Muscle layer of colon (tissue), 2 donors: ENCODE measurements at regions not wholly inside any gene's neighbourhood (a gene's known extent, or its start where the extent isn't known, plus 50 kb on each side); places are given as distances from the start of the nearest gene placed in this dataset.

Experiments
- H3K27ac ChIP-seq: one replicate; pipeline ENCODE4 v1.7.0; 2013; ENCODE audit warnings: low read depth, mild to moderate bottlenecking, low read length, moderate library complexity
- H3K27me3 ChIP-seq, 2 donors: one replicate each; pipeline ENCODE4 v1.7.0; 2013; ENCODE audit warnings: low read length in 2 of 2, mild to moderate bottlenecking in 2 of 2; ENCODE audit not compliant: insufficient read depth in 2 of 2, control insufficient read depth in 1 of 2
- H3K36me3 ChIP-seq: one replicate; pipeline ENCODE4 v1.7.0; 2013; ENCODE audit warnings: mild to moderate bottlenecking, low read length; ENCODE audit not compliant: insufficient read depth
- H3K4me1 ChIP-seq: one replicate; pipeline ENCODE4 v1.7.0; 2013; ENCODE audit warnings: mild to moderate bottlenecking, low read length; ENCODE audit not compliant: insufficient read depth
- H3K4me3 ChIP-seq, 2 donors: one replicate each; pipeline ENCODE4 v1.7.0; 2013; ENCODE audit warnings: low read length in 2 of 2, low read depth in 1 of 2, mild to moderate bottlenecking in 1 of 2, moderate library complexity in 1 of 2
- H3K9ac ChIP-seq: one replicate; pipeline ENCODE4 v1.7.0; 2013; ENCODE audit warnings: low read length
- H3K9me3 ChIP-seq: one replicate; pipeline ENCODE4 v1.7.0; 2013; ENCODE audit warnings: mild to moderate bottlenecking, low read length
- donor health status: abdominal sarcoma.
- donor health status: Adenocarcinoma of cecum.

GRCh38 chr11:127844876-127845275, 742.5 kb downstream of the ETS1 start:
- Histone ChIP-seq H3K9ac (no peak overlapping the region), H3K27me3 (no peaks in the 10 kb centered on the region), H3K27ac (no peak overlapping the region), H3K36me3 (no peaks in the 10 kb centered on the region), H3K4me1 (no peaks in the 10 kb centered on the region), H3K9me3 (no peaks in the 10 kb centered on the region), H3K4me3 (no peak overlapping the region)

GRCh38 chr11:127843483-127844396, 743.6 kb downstream of the ETS1 start:
- no peaks in the 10 kb centered on the region for H3K27me3 ChIP-seq
- H3K27ac ChIP-seq: no peak overlapping the region
- no peak overlapping the region for H3K9ac ChIP-seq
- no peaks in the 10 kb centered on the region for H3K4me1 ChIP-seq
- no peaks in the 10 kb centered on the region for H3K9me3 ChIP-seq
- no peak overlapping the region for H3K4me3 ChIP-seq
- H3K36me3 ChIP-seq: no peaks in the 10 kb centered on the region

- no peak overlapping the region for H3K9ac ChIP-seq
- no peak overlapping the region for H3K27ac ChIP-seq
- no peaks in the 10 kb centered on the region for H3K4me1 ChIP-seq
- H3K27me3 ChIP-seq: no peaks in the 10 kb centered on the region
- H3K9me3 ChIP-seq: no peaks in the 10 kb centered on the region
- no peak overlapping the region for H3K4me3 ChIP-seq
- no peaks in the 10 kb centered on the region for H3K36me3 ChIP-seq
Measured at GRCh38 chr11:127825183-127825582, 762.2 kb downstream of the ETS1 start.

GRCh38 chr11:127818625-127819024, 768.7 kb downstream of the ETS1 start:
- no peaks in the 10 kb centered on the region for H3K9me3 ChIP-seq
- no peaks in the 10 kb centered on the region for H3K27me3 ChIP-seq
- H3K4me3 ChIP-seq: no peak overlapping the region
- no peaks in the 10 kb centered on the region for H3K4me1 ChIP-seq
- H3K9ac ChIP-seq: no peak overlapping the region
- H3K27ac ChIP-seq: no peak overlapping the region
- H3K36me3 ChIP-seq: no peaks in the 10 kb centered on the region

- H3K36me3 ChIP-seq: no peaks in the 10 kb centered on the region
- H3K27ac ChIP-seq: no peak overlapping the region
- no peak overlapping the region for H3K9ac ChIP-seq
- no peaks in the 10 kb centered on the region for H3K4me1 ChIP-seq
- H3K9me3 ChIP-seq: no peaks in the 10 kb centered on the region
- H3K27me3 ChIP-seq: no peaks in the 10 kb centered on the region
- no peak overlapping the region for H3K4me3 ChIP-seq
Measured at GRCh38 chr11:127816962-127817361, 770.4 kb downstream of the ETS1 start.

GRCh38 chr11:127815331-127815730, 772.0 kb downstream of the ETS1 start:
- Histone ChIP-seq H3K9ac (no peak overlapping the region), H3K27me3 (no peaks in the 10 kb centered on the region), H3K27ac (no peak overlapping the region), H3K9me3 (no peaks in the 10 kb centered on the region), H3K36me3 (no peaks in the 10 kb centered on the region), H3K4me3 (no peak overlapping the region), H3K4me1 (no peaks in the 10 kb centered on the region)

GRCh38 chr11:127806501-127806900, 780.9 kb downstream of the ETS1 start:
- Histone ChIP-seq H3K9ac (no peak overlapping the region), H3K4me3 (no peak overlapping the region), H3K36me3 (no peaks in the 10 kb centered on the region), H3K27ac (no peak overlapping the region), H3K9me3 (no peaks in the 10 kb centered on the region), H3K27me3 (no peaks in the 10 kb centered on the region), H3K4me1 (peaks cover 12% of the 10 kb centered on the region)

GRCh38 chr11:127805771-127806170, 781.6 kb downstream of the ETS1 start:
- Histone ChIP-seq H3K4me3 (no peak overlapping the region), H3K36me3 (no peaks in the 10 kb centered on the region), H3K27ac (no peak overlapping the region), H3K9ac (no peak overlapping the region), H3K4me1 (peaks cover 12% of the 10 kb centered on the region), H3K27me3 (no peaks in the 10 kb centered on the region), H3K9me3 (no peaks in the 10 kb centered on the region)

GRCh38 chr11:127804747-127805400, 782.5 kb downstream of the ETS1 start:
- H3K4me3 ChIP-seq: no peak overlapping the region
- no peaks in the 10 kb centered on the region for H3K36me3 ChIP-seq
- H3K9me3 ChIP-seq: no peaks in the 10 kb centered on the region
- no peak overlapping the region for H3K27ac ChIP-seq
- H3K9ac ChIP-seq: no peak overlapping the region
- peaks cover 12% of the 10 kb centered on the region for H3K4me1 ChIP-seq
- no peaks in the 10 kb centered on the region for H3K27me3 ChIP-seq

GRCh38 chr11:127803755-127804154, 783.6 kb downstream of the ETS1 start:
- Histone ChIP-seq H3K9me3 (no peaks in the 10 kb centered on the region), H3K27me3 (no peaks in the 10 kb centered on the region), H3K27ac (no peak overlapping the region), H3K9ac (no peak overlapping the region), H3K36me3 (no peaks in the 10 kb centered on the region), H3K4me1 (peaks cover 12% of the 10 kb centered on the region), H3K4me3 (no peak overlapping the region)

GRCh38 chr11:127800989-127801688, 786.2 kb downstream of the ETS1 start:
- Histone ChIP-seq H3K4me1 (peaks cover 12% of the 10 kb centered on the region), H3K36me3 (no peaks in the 10 kb centered on the region), H3K9ac (no peak overlapping the region), H3K27ac (no peak overlapping the region), H3K4me3 (no peak overlapping the region), H3K9me3 (no peaks in the 10 kb centered on the region), H3K27me3 (no peaks in the 10 kb centered on the region)
